Fibroblast of skin of back (primary cell): ENCODE measurements at regions not wholly inside any gene's neighbourhood (a gene's known extent, or its start where the extent isn't known, plus 50 kb on each side); places are given as distances from the start of the nearest gene placed in this dataset.
A peak's percentile ranks its signal among the peaks of the same experiment; 100 is the strongest.

ENCODE experiments used
- DNase-seq: peaks from one replicate; pipeline ENCODE4 v3.0.0-alpha.2; 2013

DNA sequence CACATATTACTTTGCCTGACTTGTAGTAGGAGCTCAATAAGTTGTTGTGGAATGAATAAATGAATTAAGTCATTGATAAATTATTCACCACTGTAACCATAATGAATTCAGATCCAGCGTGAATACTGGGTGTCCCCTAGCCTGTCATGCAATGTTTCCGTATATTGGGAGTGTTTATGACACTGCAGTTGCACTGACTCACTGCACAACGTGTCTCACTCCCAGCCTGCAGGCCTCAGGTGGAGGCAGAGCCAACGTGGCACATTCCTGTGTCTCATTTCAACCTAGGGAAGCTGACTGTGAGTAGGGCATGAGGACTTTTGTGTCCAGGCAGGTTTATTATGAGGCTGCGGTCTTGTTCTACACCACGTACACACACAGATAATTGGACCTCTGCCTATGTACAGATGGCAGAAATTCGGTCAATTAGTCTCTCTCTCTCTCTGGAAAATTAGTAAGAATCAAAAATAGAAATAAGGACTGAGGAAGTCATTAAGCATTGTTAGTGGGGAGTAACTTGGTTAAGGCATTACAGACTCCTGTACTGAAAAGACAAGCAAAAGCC is 299.1 kb upstream of the IGFBP3 start:
- DNase-seq: peak; percentile 45

GRCh38 chr7:46218461-46219200 is 297.6 kb upstream of the IGFBP3 start:
- no peak for DNase-seq

DNA sequence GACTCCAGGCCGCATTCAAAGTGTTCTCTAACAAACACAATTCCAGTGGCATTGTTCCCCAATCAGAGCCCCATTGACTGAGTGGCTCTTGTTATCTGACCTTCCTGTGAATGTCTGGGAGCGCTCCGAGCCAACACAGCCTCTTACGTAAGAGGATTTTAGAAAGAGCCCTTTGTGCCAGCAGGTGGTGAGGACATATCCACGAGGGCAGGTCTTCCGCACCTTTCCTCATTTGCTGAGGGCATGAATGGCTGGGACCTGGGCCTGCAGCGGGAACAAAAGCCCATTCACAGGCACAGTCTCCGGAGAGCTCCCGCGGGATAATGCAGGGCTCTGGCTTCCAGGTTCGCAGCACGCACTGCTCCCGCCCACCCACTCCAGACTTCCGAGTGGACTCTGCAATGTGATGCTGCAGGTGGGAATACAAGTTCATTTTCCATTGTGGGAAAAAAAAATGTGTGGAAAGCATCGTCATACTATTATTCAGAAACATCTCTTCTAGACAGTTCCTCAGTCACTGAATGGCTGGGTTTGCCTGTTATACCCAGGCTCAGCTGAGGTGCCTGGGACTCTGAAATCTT is 295.0 kb upstream of the IGFBP3 start:
- no peak for DNase-seq

DNA sequence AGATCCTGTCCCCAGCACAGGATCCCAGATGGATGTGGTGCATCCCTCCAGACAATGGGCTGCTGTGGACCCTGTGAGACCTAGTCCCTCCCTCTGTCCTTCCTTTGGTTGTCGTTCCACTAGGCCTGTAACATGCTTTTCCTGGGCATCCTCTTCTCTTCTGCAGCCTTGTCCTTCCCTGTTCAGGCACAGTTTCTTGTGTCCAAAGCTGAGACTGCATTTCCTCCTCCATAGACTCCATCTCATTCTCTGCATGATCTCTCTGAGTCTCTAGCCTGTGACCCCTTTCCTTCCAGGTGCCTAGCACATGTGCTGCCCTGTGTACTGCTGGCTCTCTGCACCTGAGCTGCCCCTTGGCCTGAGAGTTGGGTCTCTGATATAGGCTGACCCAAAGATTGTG is 293.5 kb upstream of the IGFBP3 start:
- no peak for DNase-seq

DNA sequence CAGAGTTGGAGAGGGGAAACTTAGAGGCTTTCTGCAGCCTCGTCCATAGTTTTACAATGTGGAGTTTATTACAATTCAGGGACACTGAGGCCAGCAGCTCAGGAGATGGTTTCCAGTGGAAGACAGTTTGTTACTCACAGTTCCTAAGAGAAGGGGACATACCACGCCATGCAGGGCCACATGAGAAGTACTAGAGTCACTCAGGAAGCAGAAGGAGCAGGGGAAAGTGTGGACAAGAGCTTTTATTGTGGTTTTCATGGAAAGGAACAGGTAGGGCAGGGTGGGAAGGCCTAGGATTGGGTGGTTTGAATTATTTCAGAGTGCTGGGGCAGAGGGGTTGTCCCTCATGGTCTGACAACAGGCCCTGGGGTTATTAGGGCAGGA is 292.1 kb upstream of the IGFBP3 start:
- DNase-seq: no peak

GRCh38 chr7:46212425-46213153 is 291.5 kb upstream of the IGFBP3 start:
- no peak for DNase-seq

GRCh38 chr7:46210467-46210866 is 289.4 kb upstream of the IGFBP3 start:
- DNase-seq: peak; percentile 59

GRCh38 chr7:46209611-46210388 is 288.7 kb upstream of the IGFBP3 start:
- no peak for DNase-seq

- DNase-seq: no peak
Observed at GRCh38 chr7:46208635-46209525, 287.8 kb upstream of the IGFBP3 start.

- no peak for DNase-seq
Observed at GRCh38 chr7:46207931-46208634, 287.0 kb upstream of the IGFBP3 start.

DNA sequence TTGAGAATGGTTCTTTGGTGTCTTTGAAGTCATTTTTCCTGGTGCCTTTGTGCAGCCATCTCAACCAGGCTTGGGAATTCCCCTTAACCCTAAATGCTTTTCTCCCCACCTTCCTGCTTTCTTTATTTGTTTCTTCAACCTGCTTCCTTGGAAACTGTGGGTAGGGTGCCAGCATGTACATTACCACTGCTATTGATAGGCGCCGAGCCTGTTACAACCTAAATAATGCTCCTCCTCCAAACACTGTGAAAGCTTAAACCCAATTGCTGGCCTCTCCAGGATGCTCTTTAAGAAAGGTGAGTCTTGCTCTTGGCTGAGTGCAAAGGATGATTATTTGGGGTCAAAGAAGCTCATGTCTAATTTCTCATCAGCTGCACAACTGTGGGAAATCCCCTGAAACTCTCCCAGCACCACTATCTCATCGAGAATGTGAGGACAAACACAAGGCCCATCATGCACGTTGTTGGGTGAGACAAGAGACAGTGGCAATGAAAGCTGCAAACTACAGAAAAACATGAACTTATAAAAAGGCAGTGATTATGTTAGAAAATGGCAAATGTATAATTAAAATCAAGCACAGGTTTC is 285.5 kb upstream of the IGFBP3 start:
- DNase-seq: no peak

DNA sequence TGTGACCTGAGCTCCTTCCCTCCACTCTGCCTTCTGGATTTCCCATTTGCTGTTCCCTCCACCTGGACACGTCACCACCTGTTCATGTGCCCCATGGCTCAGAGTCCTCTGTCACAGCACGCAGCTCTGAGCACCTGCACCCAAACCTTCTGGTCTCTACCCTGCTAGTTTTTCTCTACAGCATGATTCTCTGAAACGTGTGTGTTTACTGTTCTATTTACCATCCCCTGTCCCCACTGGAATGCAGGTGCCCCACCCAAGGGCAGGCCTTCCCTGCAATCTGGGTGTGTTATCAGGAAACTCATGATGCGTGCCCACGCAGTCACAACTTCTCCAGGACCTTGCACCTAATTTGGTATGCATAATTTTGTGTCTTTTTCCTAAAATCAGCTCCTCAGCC is 284.4 kb upstream of the IGFBP3 start:
- DNase-seq: no peak

- no peak for DNase-seq
Observed at GRCh38 chr7:46203926-46204325, 282.9 kb upstream of the IGFBP3 start.

- no peak for DNase-seq
Observed at GRCh38 chr7:46202379-46202778, 281.3 kb upstream of the IGFBP3 start.

DNA sequence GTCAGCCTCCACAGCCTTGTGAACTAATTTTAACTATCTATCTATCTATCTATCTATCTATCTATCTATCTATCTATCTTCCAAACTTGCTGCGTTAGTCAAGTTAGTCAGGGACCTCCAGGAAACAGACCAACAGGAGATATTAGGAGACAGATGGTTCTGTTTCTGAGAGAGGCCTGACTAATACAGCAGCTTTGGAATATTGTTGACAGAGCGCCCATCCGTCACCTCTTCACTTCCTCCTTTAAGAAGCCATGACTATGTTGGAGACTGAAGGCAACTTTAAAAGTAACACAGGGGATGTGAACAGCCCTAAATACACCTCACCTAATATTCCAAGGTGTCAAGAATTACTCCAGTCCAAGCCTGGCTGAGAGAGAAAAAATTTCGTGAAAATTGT is 280.9 kb upstream of the IGFBP3 start:
- DNase-seq: no peak

DNA sequence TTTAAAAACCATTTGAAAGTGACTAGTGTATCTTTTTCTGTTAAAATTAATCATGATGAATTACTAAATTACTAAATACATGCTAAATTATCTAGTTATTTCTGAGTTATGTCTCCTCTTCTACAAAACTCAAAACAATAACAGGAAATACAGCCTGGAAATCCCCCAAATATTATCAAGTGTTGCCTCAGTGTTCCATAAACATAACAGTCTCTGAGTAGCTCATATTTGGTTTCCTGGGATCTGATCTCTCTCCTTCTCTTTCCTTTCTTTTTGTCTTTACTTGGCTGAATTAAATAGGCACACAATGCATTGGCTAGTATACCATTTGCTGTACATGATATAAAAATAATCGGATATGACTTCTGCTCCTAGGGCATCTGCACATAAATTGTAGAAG is 277.6 kb upstream of the IGFBP3 start:
- no peak for DNase-seq

DNA sequence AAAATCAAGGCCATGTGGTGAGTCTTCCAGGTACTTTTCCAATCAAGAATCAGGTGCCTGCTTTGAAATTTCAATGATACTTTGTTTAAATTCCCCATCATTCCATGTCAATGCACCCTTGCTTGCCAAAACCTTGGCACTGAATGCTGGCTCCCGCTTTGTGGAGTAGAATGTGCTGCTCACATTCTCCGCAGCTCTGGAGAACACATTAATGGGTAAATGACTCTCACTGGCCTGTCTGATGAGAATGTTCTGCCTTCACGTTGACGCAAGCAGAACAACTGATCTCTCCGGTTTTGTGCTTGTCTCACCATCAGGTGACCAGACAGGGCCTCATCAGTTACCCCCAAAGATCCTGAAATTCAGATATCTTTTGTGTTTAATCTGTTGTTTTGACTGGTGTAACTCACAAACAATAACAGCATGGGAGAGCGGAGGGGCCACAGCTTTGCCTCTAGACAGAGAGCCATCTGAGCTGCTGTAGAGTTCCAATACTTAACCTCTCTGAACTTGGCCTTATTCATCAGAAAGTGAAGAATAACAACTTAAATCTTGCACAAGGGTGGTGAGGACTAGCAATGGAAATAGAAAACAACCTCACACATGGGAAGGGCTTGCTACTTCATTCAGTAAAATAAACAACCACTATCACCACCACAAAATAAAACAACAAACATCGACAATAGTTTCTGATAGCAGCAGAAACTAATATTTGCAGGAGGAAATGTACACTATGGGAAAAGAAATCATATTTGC is 276.9 kb upstream of the IGFBP3 start:
- no peak for DNase-seq

- no peak for DNase-seq
Observed at GRCh38 chr7:46195934-46196333, 274.9 kb upstream of the IGFBP3 start.

GRCh38 chr7:46192271-46192670 is 271.2 kb upstream of the IGFBP3 start:
- DNase-seq: no peak

DNA sequence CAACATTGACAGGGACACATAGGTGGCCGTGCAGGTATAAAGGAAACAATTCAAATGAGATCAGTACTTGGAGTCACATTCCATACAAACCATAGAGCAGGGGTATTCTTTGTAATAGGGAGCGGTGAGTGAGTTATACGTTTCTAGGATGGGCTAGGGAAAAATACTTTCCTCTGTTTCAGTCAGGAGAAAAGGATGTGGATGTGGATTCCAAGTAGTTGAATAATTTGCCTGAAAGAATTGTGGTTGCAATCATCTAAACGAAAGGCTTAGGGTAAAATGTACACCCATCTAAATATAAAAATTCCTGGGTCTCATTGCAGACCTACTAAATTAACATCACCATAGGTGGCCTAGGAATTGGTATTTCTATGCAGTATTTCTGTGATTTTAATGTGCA is 270.7 kb upstream of the IGFBP3 start:
- peak; percentile 94 for DNase-seq
